ENCODE measurements at regions not wholly inside any gene's neighbourhood (a gene's known extent, or its start where the extent isn't known, plus 50 kb on each side); places are given as distances from the start of the nearest gene placed in this dataset.

DNA sequence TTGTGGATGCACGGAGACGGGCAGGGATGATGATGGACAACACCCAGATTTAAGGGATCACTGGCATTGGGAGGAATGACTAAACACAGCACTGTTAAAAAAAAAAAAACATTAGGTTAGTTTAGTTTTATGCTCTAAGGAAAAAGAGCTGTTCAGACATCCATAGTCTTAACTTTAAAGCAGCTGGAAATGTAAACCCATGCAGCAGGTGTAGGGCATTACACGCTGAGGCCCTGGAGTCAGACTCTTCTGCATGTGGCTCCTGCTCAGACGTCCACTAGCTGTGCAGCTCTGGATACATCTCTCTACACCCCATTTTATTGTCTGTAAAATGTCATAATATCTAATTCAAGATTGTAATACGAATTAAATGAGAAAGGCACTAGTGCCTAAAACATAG lies 191.8 kb upstream of the RASGRP1 start:
- Histone ChIP-seq H3K36me3 (ENCODE audit: control insufficient read depth in 2 of 2, extremely low read depth in 1 of 2, insufficient read depth in 2 of 2, low read length in 2 of 2) (no peaks in the 10 kb centered on the region), H3K4me2 (ENCODE audit: insufficient read depth, low read length) (no peak overlapping the region), H3K4me1 (ENCODE audit: control insufficient read depth, extremely low read depth, insufficient read depth, low read length) (peaks cover 26% of the 10 kb centered on the region), H3K27me3 (ENCODE audit: control insufficient read depth in 2 of 2, insufficient read depth in 2 of 2, low read length in 2 of 2) (no peaks in the 10 kb centered on the region), H2AFZ (ENCODE audit: low read depth, low read length) (no peak overlapping the region), H3K9me3 (replicated peaks; ENCODE audit: control insufficient read depth, insufficient read depth, low read length) (no peaks in the 10 kb centered on the region), H3K4me3 (replicated peaks in 1 of 3; ENCODE audit: insufficient read depth in 1 of 3, low read depth in 1 of 3, low read length in 3 of 3) (no peak overlapping the region), H3K79me2 (ENCODE audit: control insufficient read depth, insufficient read depth, low read length) (no peaks in the 10 kb centered on the region), H3K9me1 (replicated peaks; ENCODE audit: control insufficient read depth, extremely low read depth, insufficient read depth, low read length) (no peaks in the 10 kb centered on the region), H3K9ac (replicated peaks; ENCODE audit: extremely low read depth, insufficient read depth, low read length) (no peak overlapping the region), H4K20me1 (replicated peaks; ENCODE audit: control insufficient read depth, extremely low read depth, insufficient read depth, low read length) (no peaks in the 10 kb centered on the region), H3K27ac (ENCODE audit: insufficient read depth, low read depth, low read length) (no peak overlapping the region)
- intact Hi-C loops (cut with micrococcal nuclease) (no loop called here), dilution Hi-C loops (cut with MboI; ENCODE audit: extremely low pct_ligation_motif_present, low sequenced_read_pairs) (no loop called here)
- ChIA-PET POLR2A (interaction anchor here (0.7 kb wide), 1 partner anchor 266 kb away, joined by 3 read pairs; no protein-coding TSS in a partner anchor), CTCF (interaction anchor here (2.2 kb wide), 1 partner anchor 57 kb away, joined by 7 read pairs; no protein-coding TSS in a partner anchor)
- TF ChIP-seq, protein P1, sequence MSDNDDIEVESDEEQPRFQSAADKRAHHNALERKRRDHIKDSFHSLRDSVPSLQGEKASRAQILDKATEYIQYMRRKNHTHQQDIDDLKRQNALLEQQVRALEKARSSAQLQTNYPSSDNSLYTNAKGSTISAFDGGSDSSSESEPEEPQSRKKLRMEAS (IDR thresholded peaks at IDR 0.05; ENCODE audit: insufficient read depth, insufficient read length) = no peak
- TF ChIP-seq FOS (IDR thresholded peaks at IDR 0.05; ENCODE audit: borderline replicate concordance, insufficient read depth, low read length) = no peak
- TF ChIP-seq EZH2 (IDR thresholded peaks at IDR 0.05; ENCODE audit: borderline replicate concordance, low read depth, low read length, severe bottlenecking) = no peak
- TF ChIP-seq POLR2AphosphoS5 (IDR thresholded peaks at IDR 0.05; ENCODE audit: insufficient read depth, low read depth, low read length) = no peak
- no peak for TF ChIP-seq JUN (IDR thresholded peaks at IDR 0.05; ENCODE audit: borderline replicate concordance, insufficient read depth, insufficient read length, low read depth)
- TF ChIP-seq GATA2 (IDR thresholded peaks at IDR 0.05; ENCODE audit: insufficient read depth, insufficient read length, low read depth, low read length) = no peak
- TF ChIP-seq POLR2A (IDR thresholded peaks at IDR 0.05; ENCODE audit: low read depth, low read length) = no peak
- TF ChIP-seq, protein P2, sequence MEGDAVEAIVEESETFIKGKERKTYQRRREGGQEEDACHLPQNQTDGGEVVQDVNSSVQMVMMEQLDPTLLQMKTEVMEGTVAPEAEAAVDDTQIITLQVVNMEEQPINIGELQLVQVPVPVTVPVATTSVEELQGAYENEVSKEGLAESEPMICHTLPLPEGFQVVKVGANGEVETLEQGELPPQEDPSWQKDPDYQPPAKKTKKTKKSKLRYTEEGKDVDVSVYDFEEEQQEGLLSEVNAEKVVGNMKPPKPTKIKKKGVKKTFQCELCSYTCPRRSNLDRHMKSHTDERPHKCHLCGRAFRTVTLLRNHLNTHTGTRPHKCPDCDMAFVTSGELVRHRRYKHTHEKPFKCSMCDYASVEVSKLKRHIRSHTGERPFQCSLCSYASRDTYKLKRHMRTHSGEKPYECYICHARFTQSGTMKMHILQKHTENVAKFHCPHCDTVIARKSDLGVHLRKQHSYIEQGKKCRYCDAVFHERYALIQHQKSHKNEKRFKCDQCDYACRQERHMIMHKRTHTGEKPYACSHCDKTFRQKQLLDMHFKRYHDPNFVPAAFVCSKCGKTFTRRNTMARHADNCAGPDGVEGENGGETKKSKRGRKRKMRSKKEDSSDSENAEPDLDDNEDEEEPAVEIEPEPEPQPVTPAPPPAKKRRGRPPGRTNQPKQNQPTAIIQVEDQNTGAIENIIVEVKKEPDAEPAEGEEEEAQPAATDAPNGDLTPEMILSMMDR (IDR thresholded peaks at IDR 0.05; ENCODE audit: extremely low read depth in 1 of 2, insufficient read depth in 1 of 2, low read depth in 1 of 2, low read length in 2 of 2) = no peak
- TF ChIP-seq MYC (IDR thresholded peaks at IDR 0.05; ENCODE audit: low read depth, low read length) = no peak
- DNase-seq (ENCODE audit: low read depth, low spot score) (no peak), FAIRE-seq (no peak)
- no TSS peak for BruUV-seq (replicated peaks)

Data from endothelial cell of umbilical vein (primary cell).